Endothelial cell of umbilical vein (primary cell): ENCODE measurements at regions not wholly inside any gene's neighbourhood (a gene's known extent, or its start where the extent isn't known, plus 50 kb on each side); places are given as distances from the start of the nearest gene placed in this dataset.

ENCODE experiments used
- BruUV-seq: library from RNA; stranded (reverse); fragments of 400-500 nt; replicated peaks from 2 replicates; lab custom pipeline; 2021; lab: Mats Ljungman, UMichigan
- CTCF ChIA-PET: fragments of 300-600, 350-600 bp; sonication (Branson Sonifier 250); formaldehyde crosslinking; loops from one replicate; lab custom pipeline; 2021; ENCODE audit warnings: antibody characterized with exemption, inconsistent platforms; lab: Charles Lee
- POLR2A ChIA-PET: fragments of 300-600, 350-600 bp; sonication (Branson Sonifier 250); formaldehyde crosslinking; loops from one replicate; lab custom pipeline; 2021; ENCODE audit warnings: antibody characterized with exemption, inconsistent platforms; lab: Charles Lee
- DNase-seq: peaks from one replicate; pipeline ENCODE4 v3.0.0-alpha.2; 2011; ENCODE audit warnings: low read depth, low spot score
- FAIRE-seq: peaks from 2 replicates; lab custom pipeline; 2011; peaks lifted over from hg19 to GRCh38; lab: Jason Lieb, UNC
- H2AFZ ChIP-seq: 2 replicates; pipeline ENCODE4 v1.6.0; 2012; ENCODE audit warnings: low read depth, low read length, control low read depth, inconsistent platforms
- H3K27ac ChIP-seq: 2 replicates; pipeline ENCODE4 v1.5.1; 2011; ENCODE audit warnings: low read depth, mild to moderate bottlenecking, control low read depth, low read length, moderate library complexity; ENCODE audit not compliant: insufficient read depth
- H3K27me3 ChIP-seq, 2 experiments: 2 replicates each; pipeline versions ENCODE4 v1.6.0 to v1.6.1; 2011; ENCODE audit warnings: low read length in 2 of 2, mixed read lengths in 1 of 2; ENCODE audit not compliant: control insufficient read depth in 2 of 2, insufficient read depth in 2 of 2
- H3K36me3 ChIP-seq, 2 experiments: 2 replicates in 1 of 2; 3 replicates in 1 of 2; pipeline ENCODE4 v1.5.1; 2011; ENCODE audit warnings: low read length in 2 of 2, mild to moderate bottlenecking in 1 of 2, moderate library complexity in 1 of 2; ENCODE audit not compliant: control insufficient read depth in 2 of 2, insufficient read depth in 2 of 2; ENCODE audit errors: extremely low read depth in 1 of 2
- H3K4me1 ChIP-seq: 3 replicates; pipeline ENCODE4 v1.5.1; 2011; ENCODE audit warnings: mild to moderate bottlenecking, low read length; ENCODE audit not compliant: control insufficient read depth, insufficient read depth; ENCODE audit errors: extremely low read depth
- H3K4me2 ChIP-seq: 2 replicates; pipeline ENCODE4 v1.6.1; 2011; ENCODE audit warnings: low read length, control low read depth, mixed read lengths; ENCODE audit not compliant: insufficient read depth
- H3K4me3 ChIP-seq, 3 experiments: fragments of 200-600 bp in 1 of 3; sonication (generic), shearing (Covaris generic) in 1 of 3; replicated peaks in 1 of 3; 2 replicates each; pipeline ENCODE4 v1.5.1; 2011 to 2016; ENCODE audit warnings: control low read depth in 3 of 3, low read length in 3 of 3, mild to moderate bottlenecking in 2 of 3, inconsistent platforms in 1 of 3, low read depth in 1 of 3, moderate library complexity in 1 of 3; ENCODE audit not compliant: insufficient read depth in 1 of 3
- H3K79me2 ChIP-seq: 2 replicates; pipeline ENCODE4 v1.6.0; 2012; ENCODE audit warnings: low read length, inconsistent platforms; ENCODE audit not compliant: control insufficient read depth, insufficient read depth
- H3K9ac ChIP-seq: replicated peaks from 2 replicates; pipeline ENCODE3; 2011; ENCODE audit warnings: low read length, control low read depth; ENCODE audit not compliant: insufficient read depth; ENCODE audit errors: extremely low read depth
- H3K9me1 ChIP-seq: replicated peaks from 3 replicates; pipeline ENCODE4 v1.6.0; 2011; ENCODE audit warnings: mild to moderate bottlenecking, low read length; ENCODE audit not compliant: control insufficient read depth, insufficient read depth; ENCODE audit errors: extremely low read depth
- H3K9me3 ChIP-seq: replicated peaks from 2 replicates; pipeline ENCODE4 v1.5.1; 2012; ENCODE audit warnings: low read length, inconsistent platforms; ENCODE audit not compliant: control insufficient read depth, insufficient read depth
- H4K20me1 ChIP-seq: replicated peaks from 2 replicates; pipeline ENCODE3; 2011; ENCODE audit warnings: mild to moderate bottlenecking, low read length; ENCODE audit not compliant: control insufficient read depth, insufficient read depth; ENCODE audit errors: extremely low read depth
- GATA2 ChIP-seq: IDR thresholded peaks from 2 replicates; pipeline ENCODE4 v1.7.0; 2011; ENCODE audit warnings: low read depth, mild to moderate bottlenecking, moderate library complexity, mixed read lengths, low read length; ENCODE audit not compliant: insufficient read length, insufficient read depth
- MYC ChIP-seq: IDR thresholded peaks from one replicate; pipeline ENCODE4 v1.6.1; 2011; ENCODE audit warnings: mild to moderate bottlenecking, low read depth, low read length
- POLR2AphosphoS5 ChIP-seq: IDR thresholded peaks from 2 replicates; pipeline ENCODE4 v1.6.1; 2012; ENCODE audit warnings: low read depth, mild to moderate bottlenecking, control low read depth, low read length, moderate library complexity; ENCODE audit not compliant: insufficient read depth
- dilution Hi-C: fragments of 300-500 bp; cut with MboI; formaldehyde crosslinking; loops from one replicate; pipeline ENCODE4 v1.15.0; 2019; ENCODE audit warnings: low sequenced_read_pairs; ENCODE audit not compliant: extremely low pct_ligation_motif_present
- intact Hi-C: fragments of 100-400 bp; cut with micrococcal nuclease; formaldehyde crosslinking; loops from one replicate; pipeline ENCODE4 v1.10.0; 2022
- TF ChIP-seq, protein P1 (sequence below), 2 donors: IDR thresholded peaks; 1 replicate in 1 of 2; 2 replicates in 1 of 2; pipeline ENCODE4 v1.5.1; 2011; ENCODE audit warnings: low read length in 2 of 2, mild to moderate bottlenecking in 2 of 2, moderate library complexity in 2 of 2, control low read depth in 1 of 2, inconsistent platforms in 1 of 2, low read depth in 1 of 2; ENCODE audit not compliant: insufficient read depth in 1 of 2; ENCODE audit errors: extremely low read depth in 1 of 2
- TF ChIP-seq, protein P2 (sequence below): IDR thresholded peaks from 2 replicates; pipeline ENCODE4 v1.6.1; 2011; ENCODE audit not compliant: insufficient read depth, insufficient read length

DNA sequence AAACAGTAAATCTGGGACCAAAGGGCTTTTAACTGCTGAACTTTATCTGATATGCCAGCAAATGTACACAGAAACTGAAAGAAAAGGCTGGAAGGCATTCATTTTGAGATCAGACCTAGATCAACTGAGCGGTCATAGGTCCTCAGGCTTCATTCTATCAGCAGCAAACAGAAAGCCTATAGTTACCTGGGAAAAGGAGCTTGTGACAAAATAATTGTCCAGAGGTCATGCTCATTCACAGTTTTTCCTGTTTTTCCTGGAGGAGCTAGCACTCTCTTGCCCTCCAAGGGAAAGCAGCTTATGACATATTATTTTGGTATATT, 320.2 kb downstream of the AHR start:
- BruUV-seq, result no TSS peak
- Histone ChIP-seq H3K4me3 (no peak overlapping the region), H3K27me3 (no peaks in the 10 kb centered on the region), H3K4me1 (no peaks in the 10 kb centered on the region), H2AFZ (no peak overlapping the region), H3K4me2 (no peak overlapping the region), H3K9ac (no peak overlapping the region), H3K9me3 (no peaks in the 10 kb centered on the region), H3K27ac (no peak overlapping the region), H3K79me2 (no peaks in the 10 kb centered on the region), H4K20me1 (no peaks in the 10 kb centered on the region), H3K9me1 (no peaks in the 10 kb centered on the region), H3K36me3 (no peaks in the 10 kb centered on the region)
- intact Hi-C loops (no loop called here), dilution Hi-C loops (no loop called here)
- no peak for FAIRE-seq
- TF ChIP-seq GATA2 (no peak), POLR2AphosphoS5 (no peak), MYC (no peak)
- TF ChIP-seq, protein P1, sequence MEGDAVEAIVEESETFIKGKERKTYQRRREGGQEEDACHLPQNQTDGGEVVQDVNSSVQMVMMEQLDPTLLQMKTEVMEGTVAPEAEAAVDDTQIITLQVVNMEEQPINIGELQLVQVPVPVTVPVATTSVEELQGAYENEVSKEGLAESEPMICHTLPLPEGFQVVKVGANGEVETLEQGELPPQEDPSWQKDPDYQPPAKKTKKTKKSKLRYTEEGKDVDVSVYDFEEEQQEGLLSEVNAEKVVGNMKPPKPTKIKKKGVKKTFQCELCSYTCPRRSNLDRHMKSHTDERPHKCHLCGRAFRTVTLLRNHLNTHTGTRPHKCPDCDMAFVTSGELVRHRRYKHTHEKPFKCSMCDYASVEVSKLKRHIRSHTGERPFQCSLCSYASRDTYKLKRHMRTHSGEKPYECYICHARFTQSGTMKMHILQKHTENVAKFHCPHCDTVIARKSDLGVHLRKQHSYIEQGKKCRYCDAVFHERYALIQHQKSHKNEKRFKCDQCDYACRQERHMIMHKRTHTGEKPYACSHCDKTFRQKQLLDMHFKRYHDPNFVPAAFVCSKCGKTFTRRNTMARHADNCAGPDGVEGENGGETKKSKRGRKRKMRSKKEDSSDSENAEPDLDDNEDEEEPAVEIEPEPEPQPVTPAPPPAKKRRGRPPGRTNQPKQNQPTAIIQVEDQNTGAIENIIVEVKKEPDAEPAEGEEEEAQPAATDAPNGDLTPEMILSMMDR (IDR thresholded peaks at IDR 0.05; ENCODE audit: extremely low read depth in 1 of 2, insufficient read depth in 1 of 2, low read depth in 1 of 2, low read length in 2 of 2), result no peak
- TF ChIP-seq, protein P2, sequence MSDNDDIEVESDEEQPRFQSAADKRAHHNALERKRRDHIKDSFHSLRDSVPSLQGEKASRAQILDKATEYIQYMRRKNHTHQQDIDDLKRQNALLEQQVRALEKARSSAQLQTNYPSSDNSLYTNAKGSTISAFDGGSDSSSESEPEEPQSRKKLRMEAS, result no peak
- POLR2A ChIA-PET, result no interaction called here
- CTCF ChIA-PET, result interaction anchor here (0.7 to 1.4 kb wide), 4 partner anchors 9 to 316 kb away, joined by 3 to 6 read pairs (median 4); no protein-coding TSS in a partner anchor
- DNase-seq, result peak; percentile 36
